LNCaP clone FGC (cell line): ENCODE measurements at regions not wholly inside any gene's neighbourhood (a gene's known extent, or its start where the extent isn't known, plus 50 kb on each side); places are given as distances from the start of the nearest gene placed in this dataset.

Source experiments
- DNase-seq: peaks from one replicate; pipeline ENCODE4 v3.0.0-alpha.2; 2011; ENCODE audit warnings: low read depth
- H3K4me3 ChIP-seq: 2 replicates; pipeline ENCODE4 v1.5.1; 2011; ENCODE audit warnings: mild to moderate bottlenecking, low read depth, low read length, control low read depth
- TF ChIP-seq, protein P1 (sequence below): IDR thresholded peaks from 2 replicates; pipeline ENCODE4 v1.5.1; 2012; ENCODE audit warnings: mild to moderate bottlenecking; ENCODE audit not compliant: control insufficient read depth, insufficient read depth; ENCODE audit errors: extremely low read depth

DNA sequence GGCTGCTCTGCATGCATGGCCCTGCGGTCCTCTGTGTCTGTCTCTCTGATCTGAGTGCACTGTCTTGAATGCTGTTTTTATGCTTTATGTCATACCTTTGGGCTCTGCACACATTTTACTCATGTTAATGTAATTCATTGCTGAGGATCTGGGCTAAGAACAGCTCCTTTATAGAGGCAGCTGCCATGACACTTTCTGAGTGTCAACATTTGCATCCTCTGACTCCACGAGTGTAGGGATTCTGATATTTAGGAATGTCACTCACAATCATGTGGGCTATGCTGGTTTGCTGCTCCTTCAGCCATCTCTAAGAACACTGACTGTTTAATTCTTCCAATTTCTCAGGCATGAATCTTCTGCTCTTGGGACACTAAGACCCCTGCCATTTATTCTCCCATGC lies 192.2 kb upstream of the CPEB2 start:
- no peak for DNase-seq
- TF ChIP-seq, protein P1, sequence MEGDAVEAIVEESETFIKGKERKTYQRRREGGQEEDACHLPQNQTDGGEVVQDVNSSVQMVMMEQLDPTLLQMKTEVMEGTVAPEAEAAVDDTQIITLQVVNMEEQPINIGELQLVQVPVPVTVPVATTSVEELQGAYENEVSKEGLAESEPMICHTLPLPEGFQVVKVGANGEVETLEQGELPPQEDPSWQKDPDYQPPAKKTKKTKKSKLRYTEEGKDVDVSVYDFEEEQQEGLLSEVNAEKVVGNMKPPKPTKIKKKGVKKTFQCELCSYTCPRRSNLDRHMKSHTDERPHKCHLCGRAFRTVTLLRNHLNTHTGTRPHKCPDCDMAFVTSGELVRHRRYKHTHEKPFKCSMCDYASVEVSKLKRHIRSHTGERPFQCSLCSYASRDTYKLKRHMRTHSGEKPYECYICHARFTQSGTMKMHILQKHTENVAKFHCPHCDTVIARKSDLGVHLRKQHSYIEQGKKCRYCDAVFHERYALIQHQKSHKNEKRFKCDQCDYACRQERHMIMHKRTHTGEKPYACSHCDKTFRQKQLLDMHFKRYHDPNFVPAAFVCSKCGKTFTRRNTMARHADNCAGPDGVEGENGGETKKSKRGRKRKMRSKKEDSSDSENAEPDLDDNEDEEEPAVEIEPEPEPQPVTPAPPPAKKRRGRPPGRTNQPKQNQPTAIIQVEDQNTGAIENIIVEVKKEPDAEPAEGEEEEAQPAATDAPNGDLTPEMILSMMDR = no peak
- H3K4me3 ChIP-seq = no peak overlapping the region

DNA sequence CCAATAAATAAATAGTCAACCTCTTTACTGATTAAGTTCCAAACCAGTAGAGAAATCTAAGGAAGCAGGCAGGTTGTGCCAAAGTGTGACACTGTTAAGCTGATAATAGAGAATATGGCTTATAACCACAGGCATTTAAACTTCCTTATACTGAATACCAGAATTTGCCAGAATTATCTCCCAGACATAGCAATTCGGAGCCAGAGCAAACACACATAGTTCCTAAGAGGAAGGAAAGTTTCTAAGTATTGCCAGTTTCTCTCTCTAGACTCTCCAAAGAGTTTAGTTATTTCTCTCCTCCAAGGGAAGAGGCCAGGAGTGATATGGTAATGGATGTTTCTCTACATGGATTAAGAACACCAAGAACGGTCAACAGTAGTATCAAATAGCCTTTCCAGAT lies 191.7 kb upstream of the CPEB2 start:
- no peak overlapping the region for H3K4me3 ChIP-seq
- no peak for DNase-seq
- TF ChIP-seq, protein P1 = no peak

DNA sequence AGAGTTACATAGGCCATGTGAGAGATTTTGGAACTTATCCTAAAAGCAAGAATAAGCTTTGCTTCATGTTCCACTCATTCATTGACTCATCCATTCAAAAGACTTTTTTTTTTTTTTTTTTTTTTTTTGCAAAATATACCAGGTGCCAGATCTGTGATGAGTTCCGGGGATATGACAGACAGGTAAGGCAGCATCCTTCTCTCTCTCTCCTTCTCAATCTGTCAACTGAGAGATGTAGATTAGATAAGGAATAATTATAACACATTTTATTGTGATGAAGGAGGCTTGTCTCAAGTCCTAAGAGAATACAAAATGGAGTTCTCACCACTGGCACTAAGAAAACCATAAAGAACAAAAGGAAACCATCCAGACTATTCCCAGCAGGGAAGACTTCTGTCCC lies 190.2 kb upstream of the CPEB2 start:
- TF ChIP-seq, protein P1 = no peak
- no peak overlapping the region for H3K4me3 ChIP-seq
- no peak for DNase-seq

DNA sequence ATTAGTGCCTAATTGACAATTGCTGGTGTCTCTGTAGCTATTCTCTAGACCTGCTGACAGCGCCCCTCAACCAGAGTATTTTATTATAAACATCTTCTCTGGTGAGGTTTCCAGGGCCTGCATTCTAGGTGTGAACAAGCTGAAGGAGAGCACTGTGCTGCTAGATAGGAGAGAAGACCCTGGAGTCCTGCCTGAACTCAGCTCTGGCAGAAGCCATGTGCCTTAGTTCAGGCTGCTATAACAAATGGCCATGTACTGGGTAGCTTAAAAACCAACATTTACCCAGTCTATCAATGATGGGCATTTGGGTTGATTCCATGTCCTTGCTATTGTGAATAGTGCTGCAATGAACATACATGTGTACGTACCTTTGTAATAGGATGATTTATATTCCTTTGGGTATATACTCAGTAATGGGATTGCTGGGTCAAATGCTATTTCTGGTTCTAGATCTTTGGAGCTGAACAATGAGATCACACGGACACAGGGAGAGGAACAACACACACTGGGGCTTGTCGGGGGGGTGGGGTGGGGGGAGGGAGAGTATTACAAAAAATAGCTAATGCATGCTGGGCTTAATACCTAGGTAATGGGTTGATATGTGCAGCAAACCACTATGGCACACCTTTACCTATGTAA lies 185.5 kb upstream of the CPEB2 start:
- no peak overlapping the region for H3K4me3 ChIP-seq
- no peak for DNase-seq
- TF ChIP-seq, protein P1 = no peak

DNA sequence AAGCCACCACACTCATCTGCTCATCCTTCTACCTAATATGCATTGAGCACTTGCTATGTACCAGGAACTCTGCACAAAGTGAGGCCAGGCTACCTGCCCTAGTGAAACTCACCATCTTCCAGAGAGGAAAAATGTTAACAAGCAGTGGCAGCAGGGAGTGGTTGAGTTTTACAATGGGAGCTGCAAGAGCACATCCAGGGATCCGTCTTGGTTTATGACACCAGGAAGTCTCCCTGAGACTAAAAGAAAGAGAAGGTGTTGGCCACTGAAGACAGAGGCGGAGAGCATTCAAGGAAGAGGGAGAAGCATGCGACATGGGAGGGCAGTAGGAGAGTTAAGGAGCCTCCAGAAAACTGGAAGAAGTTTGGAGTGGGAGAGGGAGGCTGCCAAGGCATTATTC lies 178.1 kb upstream of the CPEB2 start:
- DNase-seq = no peak
- TF ChIP-seq, protein P1 = no peak
- H3K4me3 ChIP-seq = no peak overlapping the region

DNA sequence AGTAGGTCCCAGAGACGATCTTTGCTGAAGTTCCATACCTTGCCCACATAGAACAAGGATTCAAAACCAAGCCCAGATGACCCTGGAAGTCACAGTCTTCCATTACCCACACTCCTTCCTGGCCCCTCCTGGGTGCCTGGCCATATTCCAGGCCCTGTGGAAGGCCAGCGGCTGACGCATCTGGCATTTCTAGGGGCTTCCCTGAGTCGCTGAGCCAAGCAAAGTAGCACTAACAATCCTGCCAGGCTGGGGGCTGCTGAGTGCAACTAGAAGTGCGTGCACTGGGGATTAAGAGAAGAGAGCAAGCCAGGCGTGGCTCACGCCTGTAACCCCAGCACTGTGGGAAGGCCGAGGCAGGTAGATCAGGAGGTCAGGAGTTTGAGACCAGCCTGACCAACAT lies 175.2 kb upstream of the CPEB2 start:
- no peak overlapping the region for H3K4me3 ChIP-seq
- TF ChIP-seq, protein P1 = no peak
- DNase-seq = no peak

DNA sequence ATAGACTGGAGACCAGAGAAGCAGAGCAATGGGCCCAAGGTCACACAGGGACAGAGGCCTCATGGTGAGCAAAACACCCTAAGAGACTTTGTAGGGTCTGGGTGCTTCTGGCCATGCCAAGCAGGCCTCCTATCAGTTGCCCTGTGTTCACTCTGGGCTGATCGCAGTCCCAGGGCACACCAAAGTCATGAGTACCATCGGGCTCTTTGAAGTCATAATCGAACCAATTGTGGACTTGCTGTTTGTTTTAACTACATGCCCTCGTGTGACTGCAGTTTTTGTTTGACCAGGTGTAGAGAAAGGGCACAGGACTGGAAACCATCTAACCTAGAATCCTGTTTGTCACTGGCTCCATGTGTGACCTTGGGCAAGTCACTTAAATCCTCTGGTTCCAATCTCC lies 172.5 kb upstream of the CPEB2 start:
- no peak overlapping the region for H3K4me3 ChIP-seq
- DNase-seq = no peak
- TF ChIP-seq, protein P1 = no peak
